ENCODE measurements at regions not wholly inside any gene's neighbourhood (a gene's known extent, or its start where the extent isn't known, plus 50 kb on each side); places are given as distances from the start of the nearest gene placed in this dataset.

DNA sequence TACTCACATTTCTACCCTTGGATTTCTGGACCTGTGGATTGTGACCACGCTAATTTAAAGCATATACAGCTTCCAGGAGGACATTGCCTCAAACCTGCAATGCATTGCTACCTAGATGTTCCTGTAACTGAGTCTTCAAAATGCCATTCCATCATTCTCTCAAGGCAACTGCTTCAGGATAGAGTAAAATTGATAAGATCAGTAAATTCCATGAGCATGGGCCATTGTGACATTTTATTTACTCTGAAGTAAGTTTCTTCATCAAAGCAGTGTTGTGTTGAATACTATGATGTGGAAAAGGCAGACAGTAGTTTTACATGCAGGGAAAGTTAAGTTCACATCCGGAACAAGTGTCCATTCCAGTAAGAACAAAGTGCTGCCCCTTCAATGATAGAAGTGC, 991.0 kb downstream of the ARAP2 start:
- WGBS (ENCODE audit: insufficient coverage), result 80% methylated on average over 1 of the region's 2 CpGs
- Histone ChIP-seq H3K36me3 (replicated peaks in 1 of 2; ENCODE audit: control insufficient read depth in 1 of 2, insufficient read depth in 2 of 2, low read length in 2 of 2) (no peaks in the 10 kb centered on the region), H3K27ac (ENCODE audit: low read depth in 1 of 2, low read length in 2 of 2) (no peak overlapping the region), H3K27me3 (ENCODE audit: control insufficient read depth in 2 of 2, insufficient read depth in 2 of 2, low read length in 2 of 2) (no peaks in the 10 kb centered on the region), H4K20me1 (ENCODE audit: insufficient read depth, low read length) (no peaks in the 10 kb centered on the region), H3K4me2 (replicated peaks; ENCODE audit: extremely low read depth, low read length, poor library complexity, severe bottlenecking) (no peak overlapping the region), H2AFZ (ENCODE audit: insufficient read depth, low read depth, low read length, poor library complexity, severe bottlenecking) (no peak overlapping the region), H3K9ac (ENCODE audit: insufficient read depth, low read length, poor library complexity, severe bottlenecking) (no peak overlapping the region), H3K4me3 (replicated peaks in 1 of 3; ENCODE audit: low read depth in 2 of 3, low read length in 3 of 3) (no peak overlapping the region), H3K4me1 (ENCODE audit: control insufficient read depth in 1 of 2, insufficient read depth in 2 of 2, low read length in 2 of 2) (no peaks in the 10 kb centered on the region), H3K9me3 (replicated peaks in 1 of 2; ENCODE audit: control insufficient read depth in 1 of 2, insufficient read depth in 1 of 2, low read length in 2 of 2) (no peaks in the 10 kb centered on the region), H3K79me2 (ENCODE audit: insufficient read depth, low read length) (no peaks in the 10 kb centered on the region)
- H3K4me1 Mint-ChIP-seq, result no peaks in the 10 kb centered on the region
- H3K36me3 Mint-ChIP-seq, result no peaks in the 10 kb centered on the region
- H3K27ac Mint-ChIP-seq, result no peak overlapping the region
- DNase-seq, result no peak
- peaks cover 0 to 4% (median 1%) of the 10 kb centered on the region in 7 donors for H3K9me3 Mint-ChIP-seq
- H3K4me3 Mint-ChIP-seq, result no peak overlapping the region
- intact Hi-C loops (cut with micrococcal nuclease), result no loop called here
- TF ChIP-seq, protein P1, sequence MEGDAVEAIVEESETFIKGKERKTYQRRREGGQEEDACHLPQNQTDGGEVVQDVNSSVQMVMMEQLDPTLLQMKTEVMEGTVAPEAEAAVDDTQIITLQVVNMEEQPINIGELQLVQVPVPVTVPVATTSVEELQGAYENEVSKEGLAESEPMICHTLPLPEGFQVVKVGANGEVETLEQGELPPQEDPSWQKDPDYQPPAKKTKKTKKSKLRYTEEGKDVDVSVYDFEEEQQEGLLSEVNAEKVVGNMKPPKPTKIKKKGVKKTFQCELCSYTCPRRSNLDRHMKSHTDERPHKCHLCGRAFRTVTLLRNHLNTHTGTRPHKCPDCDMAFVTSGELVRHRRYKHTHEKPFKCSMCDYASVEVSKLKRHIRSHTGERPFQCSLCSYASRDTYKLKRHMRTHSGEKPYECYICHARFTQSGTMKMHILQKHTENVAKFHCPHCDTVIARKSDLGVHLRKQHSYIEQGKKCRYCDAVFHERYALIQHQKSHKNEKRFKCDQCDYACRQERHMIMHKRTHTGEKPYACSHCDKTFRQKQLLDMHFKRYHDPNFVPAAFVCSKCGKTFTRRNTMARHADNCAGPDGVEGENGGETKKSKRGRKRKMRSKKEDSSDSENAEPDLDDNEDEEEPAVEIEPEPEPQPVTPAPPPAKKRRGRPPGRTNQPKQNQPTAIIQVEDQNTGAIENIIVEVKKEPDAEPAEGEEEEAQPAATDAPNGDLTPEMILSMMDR (IDR thresholded peaks at IDR 0.05), result no peak
- H3K27me3 Mint-ChIP-seq (ENCODE audit: low read depth in 3 of 3), result peaks cover 0 to 2% (median 0%) of the 10 kb centered on the region in 3 donors

GRCh38 chr4:35286434-35286833, 957.9 kb downstream of the ARAP2 start:
- TF ChIP-seq, protein P1 (IDR thresholded peaks at IDR 0.05), result no peak

More at GRCh38 chr4:35286434-35286833, 957.9 kb downstream of the ARAP2 start:
- no peak overlapping the region for H3K9ac ChIP-seq (ENCODE audit: insufficient read depth, low read length, poor library complexity, severe bottlenecking)
- no CpG with 5 or more reads among the region's 2 CpGs for WGBS (ENCODE audit: insufficient coverage)
- H3K27me3 ChIP-seq (ENCODE audit: control insufficient read depth in 2 of 2, insufficient read depth in 2 of 2, low read length in 2 of 2), result no peaks in the 10 kb centered on the region
- no peak overlapping the region for H3K4me2 ChIP-seq (replicated peaks; ENCODE audit: extremely low read depth, low read length, poor library complexity, severe bottlenecking)
- H3K27ac ChIP-seq (ENCODE audit: low read depth in 1 of 2, low read length in 2 of 2), result no peak overlapping the region
- Mint-ChIP-seq H3K27me3 (ENCODE audit: low read depth in 3 of 3) (no peaks in the 10 kb centered on the region), H3K4me3 (no peak overlapping the region), H3K4me1 (no peaks in the 10 kb centered on the region), H3K36me3 (no peaks in the 10 kb centered on the region), H3K9me3 (peaks cover 0 to 4% (median 1%) of the 10 kb centered on the region in 7 donors), H3K27ac (no peak overlapping the region)
- H4K20me1 ChIP-seq (ENCODE audit: insufficient read depth, low read length), result no peaks in the 10 kb centered on the region
- no peak overlapping the region for H2AFZ ChIP-seq (ENCODE audit: insufficient read depth, low read depth, low read length, poor library complexity, severe bottlenecking)
- no peak overlapping the region for H3K4me3 ChIP-seq (replicated peaks in 1 of 3; ENCODE audit: low read depth in 2 of 3, low read length in 3 of 3)
- intact Hi-C loops (cut with micrococcal nuclease), result no loop called here
- H3K36me3 ChIP-seq (replicated peaks in 1 of 2; ENCODE audit: control insufficient read depth in 1 of 2, insufficient read depth in 2 of 2, low read length in 2 of 2), result no peaks in the 10 kb centered on the region
- no peaks in the 10 kb centered on the region for H3K4me1 ChIP-seq (ENCODE audit: control insufficient read depth in 1 of 2, insufficient read depth in 2 of 2, low read length in 2 of 2)
- no peak for DNase-seq
- H3K9me3 ChIP-seq (replicated peaks in 1 of 2; ENCODE audit: control insufficient read depth in 1 of 2, insufficient read depth in 1 of 2, low read length in 2 of 2), result no peaks in the 10 kb centered on the region
- no peaks in the 10 kb centered on the region for H3K79me2 ChIP-seq (ENCODE audit: insufficient read depth, low read length)
